HG02623 (cell line): ENCODE measurements at regions not wholly inside any gene's neighbourhood (a gene's known extent, or its start where the extent isn't known, plus 50 kb on each side); places are given as distances from the start of the nearest gene placed in this dataset.
A peak's percentile ranks its signal among the peaks of the same experiment; 100 is the strongest.
"Not testable (repeated sequence)": the region's sequence is repeated elsewhere in the genome, so short reads cannot be mapped to it uniquely, and the experiment has no call there.

Experiments used
- ATAC-seq: cut with Tn5 transposase; IDR thresholded peaks from one replicate; pipeline ENCODE4 v1.9.1; 2021; ENCODE audit warnings: moderate library complexity; ENCODE audit not compliant: unreplicated experiment

- no peak for ATAC-seq
Observed at GRCh38 chr12:23141335-23141734, 516.4 kb downstream of the ETNK1 start.

- ATAC-seq = not testable (repeated sequence)
Observed at GRCh38 chr12:23146070-23146469, 521.1 kb downstream of the ETNK1 start.

- ATAC-seq = no peak
Observed at GRCh38 chr12:23168459-23168858, 543.5 kb downstream of the ETNK1 start.

- no peak for ATAC-seq
Observed at GRCh38 chr12:23169012-23169695, 544.2 kb downstream of the ETNK1 start.

GRCh38 chr12:23169696-23170013 lies 544.7 kb downstream of the ETNK1 start:
- no peak for ATAC-seq

- no peak for ATAC-seq
Observed at GRCh38 chr12:23174917-23175316, 549.9 kb downstream of the ETNK1 start.

GRCh38 chr12:23185346-23185745 lies 560.4 kb downstream of the ETNK1 start:
- ATAC-seq = no peak

- no peak for ATAC-seq
Observed at GRCh38 chr12:23186950-23187349, 562.0 kb downstream of the ETNK1 start.

- no peak for ATAC-seq
Observed at GRCh38 chr12:23193552-23193951, 568.6 kb downstream of the ETNK1 start.

GRCh38 chr12:23197266-23197665 lies 572.3 kb downstream of the ETNK1 start:
- no peak for ATAC-seq

- ATAC-seq = no peak
Observed at GRCh38 chr12:23202728-23203127, 577.8 kb downstream of the ETNK1 start.

- ATAC-seq = peak; percentile 97
Observed at GRCh38 chr12:23204933-23205778, 580.2 kb downstream of the ETNK1 start.

- ATAC-seq = no peak
Observed at GRCh38 chr12:23209793-23210192, 584.8 kb downstream of the ETNK1 start.

GRCh38 chr12:23210573-23210972 lies 585.6 kb downstream of the ETNK1 start:
- no peak for ATAC-seq

- no peak for ATAC-seq
Observed at GRCh38 chr12:23211384-23212320, 586.7 kb downstream of the ETNK1 start.

GRCh38 chr12:23217158-23217557 lies 592.2 kb downstream of the ETNK1 start:
- ATAC-seq = no peak

GRCh38 chr12:23217667-23218066 lies 592.7 kb downstream of the ETNK1 start:
- no peak for ATAC-seq

- ATAC-seq = no peak
Observed at GRCh38 chr12:23221066-23221465, 596.1 kb downstream of the ETNK1 start.

GRCh38 chr12:23221926-23222325 lies 597.0 kb downstream of the ETNK1 start:
- no peak for ATAC-seq

GRCh38 chr12:23222801-23223200 lies 597.8 kb downstream of the ETNK1 start:
- ATAC-seq = no peak

GRCh38 chr12:23228101-23228500 lies 603.1 kb downstream of the ETNK1 start:
- no peak for ATAC-seq
